ENCODE measurements at regions not wholly inside any gene's neighbourhood (a gene's known extent, or its start where the extent isn't known, plus 50 kb on each side); places are given as distances from the start of the nearest gene placed in this dataset.

DNA sequence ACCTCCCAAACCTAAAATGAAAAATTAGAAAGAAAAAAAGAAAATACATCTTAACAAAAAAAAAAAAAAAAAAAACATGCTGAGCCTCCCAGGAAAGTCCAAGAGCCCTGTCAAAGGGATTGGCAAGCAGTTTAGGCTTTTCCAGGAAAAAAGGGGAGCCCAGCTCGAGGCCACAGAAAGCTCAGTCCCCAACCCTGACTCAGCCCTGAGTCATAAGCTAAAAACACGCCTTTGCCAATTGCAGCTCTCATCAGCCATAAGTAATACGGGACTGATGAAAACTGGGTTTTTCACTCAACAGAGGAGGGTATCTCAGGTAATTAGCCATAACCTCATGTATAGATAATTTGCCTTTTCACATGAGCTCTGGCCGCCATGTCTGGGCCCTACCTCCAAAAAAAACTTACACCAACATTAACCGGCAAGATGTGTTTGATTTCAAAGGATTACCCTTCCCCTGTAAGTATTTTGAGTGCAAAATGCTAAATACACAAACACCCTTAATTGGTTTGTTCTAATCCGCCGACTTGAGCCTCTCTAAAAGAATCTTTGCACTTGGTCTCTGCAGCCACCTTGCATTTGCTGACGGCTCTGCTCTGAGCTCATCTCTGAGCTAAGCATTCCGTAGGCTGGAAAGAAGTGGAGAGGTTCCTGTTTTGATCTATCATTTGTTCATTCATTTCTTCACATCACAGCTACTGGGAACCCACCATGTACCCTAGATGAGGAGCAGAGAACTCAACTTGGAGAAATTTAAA, 319.2 kb downstream of the BCL11B start:
- no peak for DNase-seq (ENCODE audit: insufficient read length, low spot score)
- no peak for FAIRE-seq
- no peak for TF ChIP-seq POLR2A (IDR thresholded peaks at IDR 0.05; ENCODE audit: low read depth, low read length)
- TF ChIP-seq TAF1 (IDR thresholded peaks at IDR 0.05; ENCODE audit: low read depth, low read length): no peak
- no peak for TF ChIP-seq POLR2AphosphoS5 (IDR thresholded peaks at IDR 0.05; ENCODE audit: low read depth, low read length)
- TF ChIP-seq POU2F2 (IDR thresholded peaks at IDR 0.05; ENCODE audit: low read depth, low read length): no peak
- no peak for TF ChIP-seq PAX5 (IDR thresholded peaks at IDR 0.05; ENCODE audit: insufficient read depth, low read length, severe bottlenecking)
- TF ChIP-seq SPI1 (IDR thresholded peaks at IDR 0.05; ENCODE audit: low read depth, low read length): no peak

DNA sequence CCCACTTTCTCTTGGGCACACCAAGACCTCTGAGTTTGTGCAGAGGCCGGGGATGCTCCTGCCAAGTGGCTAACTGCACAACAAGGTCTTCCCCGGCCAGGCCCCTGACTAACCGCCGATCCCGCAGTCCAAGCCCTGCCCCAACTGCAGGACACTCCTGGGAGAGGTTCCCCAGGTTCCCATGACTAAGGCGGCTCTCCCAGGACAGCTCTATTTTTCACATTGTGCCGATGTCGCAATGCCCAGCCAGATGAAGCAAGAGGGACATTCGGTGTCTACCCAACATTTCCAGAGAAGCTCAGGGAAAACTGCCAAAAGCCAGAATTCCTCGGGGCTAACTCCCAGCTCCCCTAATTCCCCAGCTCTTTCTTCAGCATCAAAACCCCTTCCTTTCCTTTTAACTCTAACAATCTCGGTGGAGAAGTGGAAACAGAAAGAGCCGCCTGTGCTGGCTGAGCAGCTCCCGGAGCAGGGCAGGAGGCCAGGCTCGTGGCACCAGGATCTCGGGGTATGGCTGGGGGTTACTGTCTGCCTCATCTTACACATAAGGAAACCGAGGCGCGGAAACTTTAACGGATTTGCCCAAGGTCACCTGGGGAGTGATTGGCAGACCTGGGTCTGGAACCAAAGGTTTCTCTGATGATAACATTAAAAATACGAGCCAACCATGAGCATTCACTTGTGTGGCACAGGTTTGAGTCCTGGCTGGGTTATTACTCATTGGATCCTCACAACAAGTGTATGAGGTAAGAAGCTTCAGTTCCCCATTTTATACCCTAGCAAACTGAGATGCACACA, 318.2 kb downstream of the BCL11B start:
- TF ChIP-seq POU2F2 (IDR thresholded peaks at IDR 0.05; ENCODE audit: low read depth, low read length) (no peak), PAX5 (IDR thresholded peaks at IDR 0.05; ENCODE audit: insufficient read depth, low read length, severe bottlenecking) (no peak), TAF1 (IDR thresholded peaks at IDR 0.05; ENCODE audit: low read depth, low read length) (no peak), SPI1 (IDR thresholded peaks at IDR 0.05; ENCODE audit: low read depth, low read length) (peak; percentile 49)
- no peak for DNase-seq (ENCODE audit: insufficient read length, low spot score)
- FAIRE-seq: no peak

DNA sequence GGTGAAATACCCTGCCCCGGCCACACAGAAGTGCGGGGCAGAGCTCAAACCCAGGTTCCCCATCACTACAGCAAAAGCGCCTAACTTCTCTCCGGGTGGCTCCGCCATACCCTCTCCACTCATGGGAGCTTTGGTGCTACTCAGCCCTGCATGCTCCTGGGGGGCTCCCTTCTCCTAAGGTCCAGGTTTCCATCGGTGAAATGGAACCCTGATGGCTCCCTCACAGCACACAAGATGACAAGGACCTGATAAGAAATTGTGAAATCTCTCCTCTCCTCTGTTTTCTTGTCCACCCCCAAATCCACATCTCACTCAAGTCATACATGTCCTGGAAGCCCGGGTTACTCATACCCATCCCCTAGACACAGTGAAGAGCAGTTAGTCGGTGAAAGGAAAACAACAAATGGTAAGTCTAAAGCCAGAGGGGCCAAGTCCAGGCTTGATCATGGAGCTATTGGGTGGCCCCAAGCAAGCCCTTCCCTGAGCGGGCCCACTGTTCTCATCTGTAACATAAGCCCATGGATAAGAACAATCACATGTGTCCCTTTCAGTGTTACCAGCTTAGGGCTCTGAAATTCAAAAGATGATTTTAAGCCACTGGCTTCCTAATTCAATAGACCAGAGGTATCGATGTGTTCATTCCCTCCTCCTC, 317.5 kb downstream of the BCL11B start:
- DNase-seq (ENCODE audit: insufficient read length, low spot score) (no peak), FAIRE-seq (no peak)
- no peak for TF ChIP-seq POLR2AphosphoS5 (IDR thresholded peaks at IDR 0.05; ENCODE audit: low read depth, low read length)
- TF ChIP-seq TAF1 (IDR thresholded peaks at IDR 0.05; ENCODE audit: low read depth, low read length): no peak
- no peak for TF ChIP-seq PAX5 (IDR thresholded peaks at IDR 0.05; ENCODE audit: insufficient read depth, low read length, severe bottlenecking)
- no peak for TF ChIP-seq SPI1 (IDR thresholded peaks at IDR 0.05; ENCODE audit: low read depth, low read length)
- no peak for TF ChIP-seq POLR2A (IDR thresholded peaks at IDR 0.05; ENCODE audit: low read depth, low read length)
- TF ChIP-seq POU2F2 (IDR thresholded peaks at IDR 0.05; ENCODE audit: low read depth, low read length): no peak

DNA sequence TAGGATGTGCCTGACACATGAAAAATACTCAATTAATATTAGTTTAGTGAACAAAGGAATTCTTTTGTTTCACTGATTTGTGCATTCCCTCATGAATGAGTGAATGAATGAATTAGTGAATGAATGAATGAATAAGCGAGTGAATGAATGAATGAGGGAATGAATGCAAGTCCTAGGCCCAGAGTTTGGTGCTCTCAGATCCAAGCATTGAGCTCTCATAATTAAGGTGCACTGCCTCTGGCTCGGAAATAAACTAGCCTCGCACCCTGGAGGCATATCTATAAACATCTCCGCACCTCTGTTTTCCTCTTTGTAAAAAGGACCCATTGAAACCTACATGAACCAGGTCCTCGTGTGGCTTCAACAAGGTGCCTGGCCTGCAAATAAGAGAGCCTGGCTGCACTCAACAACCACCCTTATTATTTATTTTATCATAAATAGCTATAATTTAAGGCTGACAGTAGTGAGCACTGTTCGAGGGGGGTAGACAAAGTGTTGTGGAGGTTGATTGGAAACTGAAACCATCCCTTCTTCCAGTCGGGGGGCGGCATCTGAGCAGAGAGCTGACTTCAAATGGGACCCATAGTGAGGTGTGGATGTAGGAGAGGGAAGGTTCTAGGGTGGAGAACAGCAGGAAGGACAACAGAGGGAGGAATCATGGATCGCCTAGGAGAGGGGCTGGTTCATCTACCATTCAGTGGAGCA, 316.8 kb downstream of the BCL11B start:
- TF ChIP-seq POLR2AphosphoS5 (IDR thresholded peaks at IDR 0.05; ENCODE audit: low read depth, low read length) (no peak), SPI1 (IDR thresholded peaks at IDR 0.05; ENCODE audit: low read depth, low read length) (no peak), TAF1 (IDR thresholded peaks at IDR 0.05; ENCODE audit: low read depth, low read length) (no peak), POU2F2 (IDR thresholded peaks at IDR 0.05; ENCODE audit: low read depth, low read length) (no peak), PAX5 (IDR thresholded peaks at IDR 0.05; ENCODE audit: insufficient read depth, low read length, severe bottlenecking) (no peak), POLR2A (IDR thresholded peaks at IDR 0.05; ENCODE audit: low read depth, low read length) (no peak)
- FAIRE-seq (no peak), DNase-seq (ENCODE audit: insufficient read length, low spot score) (no peak)

- DNase-seq (ENCODE audit: insufficient read length, low spot score): no peak
- TF ChIP-seq TAF1 (IDR thresholded peaks at IDR 0.05; ENCODE audit: low read depth, low read length): no peak
- no peak for TF ChIP-seq POU2F2 (IDR thresholded peaks at IDR 0.05; ENCODE audit: low read depth, low read length)
- TF ChIP-seq POLR2A (IDR thresholded peaks at IDR 0.05; ENCODE audit: low read depth, low read length): no peak
- no peak for TF ChIP-seq SPI1 (IDR thresholded peaks at IDR 0.05; ENCODE audit: low read depth, low read length)
- TF ChIP-seq PAX5 (IDR thresholded peaks at IDR 0.05; ENCODE audit: insufficient read depth, low read length, severe bottlenecking): no peak
- no peak for TF ChIP-seq POLR2AphosphoS5 (IDR thresholded peaks at IDR 0.05; ENCODE audit: low read depth, low read length)
- no peak for FAIRE-seq
These were observed 316.3 kb downstream of the BCL11B start for GRCh38 chr14:98955741-98956070.

- DNase-seq (ENCODE audit: insufficient read length, low spot score) (no peak), FAIRE-seq (no peak)
- TF ChIP-seq PAX5 (IDR thresholded peaks at IDR 0.05; ENCODE audit: insufficient read depth, low read length, severe bottlenecking): no peak
- TF ChIP-seq POLR2AphosphoS5 (IDR thresholded peaks at IDR 0.05; ENCODE audit: low read depth, low read length): no peak
These were observed 315.8 kb downstream of the BCL11B start for GRCh38 chr14:98956181-98956580.

DNA sequence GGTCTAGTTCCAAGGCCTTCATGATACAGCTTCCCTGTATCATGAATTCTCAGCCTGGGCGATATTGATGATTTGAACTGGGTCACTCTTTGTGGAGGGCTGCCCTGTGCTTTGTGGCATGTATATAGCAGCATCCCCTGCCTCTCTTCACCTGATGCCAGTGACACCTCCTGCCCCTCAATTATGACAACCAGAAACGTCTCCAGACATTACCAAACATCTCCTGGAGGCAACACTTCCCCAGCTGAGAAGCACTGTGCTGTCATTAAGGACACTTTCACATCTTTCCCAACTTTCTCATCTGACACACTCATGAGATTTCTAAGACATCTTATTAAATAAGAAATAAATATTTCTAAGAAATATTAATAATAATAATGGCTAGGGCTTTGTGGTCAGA, 315.3 kb downstream of the BCL11B start:
- FAIRE-seq (no peak), DNase-seq (ENCODE audit: insufficient read length, low spot score) (no peak)
- no peak for TF ChIP-seq SPI1 (IDR thresholded peaks at IDR 0.05; ENCODE audit: low read depth, low read length)
- TF ChIP-seq POLR2A (IDR thresholded peaks at IDR 0.05; ENCODE audit: low read depth, low read length): no peak
- TF ChIP-seq TAF1 (IDR thresholded peaks at IDR 0.05; ENCODE audit: low read depth, low read length): no peak
- no peak for TF ChIP-seq POU2F2 (IDR thresholded peaks at IDR 0.05; ENCODE audit: low read depth, low read length)
- TF ChIP-seq POLR2AphosphoS5 (IDR thresholded peaks at IDR 0.05; ENCODE audit: low read depth, low read length): no peak
- no peak for TF ChIP-seq PAX5 (IDR thresholded peaks at IDR 0.05; ENCODE audit: insufficient read depth, low read length, severe bottlenecking)

- no peak for DNase-seq (ENCODE audit: insufficient read length, low spot score)
- TF ChIP-seq PAX5 (IDR thresholded peaks at IDR 0.05; ENCODE audit: insufficient read depth, low read length, severe bottlenecking): no peak
- TF ChIP-seq SPI1 (IDR thresholded peaks at IDR 0.05; ENCODE audit: low read depth, low read length): no peak
- no peak for TF ChIP-seq POU2F2 (IDR thresholded peaks at IDR 0.05; ENCODE audit: low read depth, low read length)
- no peak for TF ChIP-seq POLR2A (IDR thresholded peaks at IDR 0.05; ENCODE audit: low read depth, low read length)
- TF ChIP-seq TAF1 (IDR thresholded peaks at IDR 0.05; ENCODE audit: low read depth, low read length): no peak
- TF ChIP-seq POLR2AphosphoS5 (IDR thresholded peaks at IDR 0.05; ENCODE audit: low read depth, low read length): no peak
- no peak for FAIRE-seq
These were observed 314.6 kb downstream of the BCL11B start for GRCh38 chr14:98957211-98958047.

Measured in GM12891 (cell line).